A549 (cell line): ENCODE measurements at regions not wholly inside any gene's neighbourhood (a gene's known extent, or its start where the extent isn't known, plus 50 kb on each side); places are given as distances from the start of the nearest gene placed in this dataset.

ENCODE experiments used
- BHLHE40 ChIP-seq: IDR thresholded peaks from 2 replicates; pipeline ENCODE4 v1.6.1; 2012; ENCODE audit warnings: low read depth, low read length, inconsistent platforms
- KDM5A ChIP-seq: fragments of 200-600 bp; sonication (generic); IDR thresholded peaks from 2 replicates; pipeline ENCODE4 v1.6.1; 2016; ENCODE audit warnings: antibody characterized with exemption, mild to moderate bottlenecking
- MYC ChIP-seq: IDR thresholded peaks from 2 replicates; pipeline ENCODE4 v1.6.1; 2012; ENCODE audit warnings: mild to moderate bottlenecking, inconsistent platforms, low read length, improper control_type of control experiment, borderline replicate concordance
- POLR2A ChIP-seq: IDR thresholded peaks from 2 replicates; pipeline ENCODE4 v1.6.1; 2012; ENCODE audit warnings: mild to moderate bottlenecking, low read length
- RARB ChIP-seq: fragments of 250-450 bp; sonication (Bioruptor Pico); IDR thresholded peaks from 2 replicates; pipeline ENCODE4 v1.8.0; 2021; ENCODE audit warnings: mild to moderate bottlenecking, moderate library complexity
- TF ChIP-seq, protein P1 (sequence below): fragments of >200 bp; sonication (Bioruptor Twin); formaldehyde crosslinking; IDR thresholded peaks from 3 replicates; pipeline ENCODE4 v1.5.1; 2016
- TF ChIP-seq, protein P2 (sequence below): IDR thresholded peaks from 2 replicates; pipeline ENCODE4 v1.6.1; 2012

DNA sequence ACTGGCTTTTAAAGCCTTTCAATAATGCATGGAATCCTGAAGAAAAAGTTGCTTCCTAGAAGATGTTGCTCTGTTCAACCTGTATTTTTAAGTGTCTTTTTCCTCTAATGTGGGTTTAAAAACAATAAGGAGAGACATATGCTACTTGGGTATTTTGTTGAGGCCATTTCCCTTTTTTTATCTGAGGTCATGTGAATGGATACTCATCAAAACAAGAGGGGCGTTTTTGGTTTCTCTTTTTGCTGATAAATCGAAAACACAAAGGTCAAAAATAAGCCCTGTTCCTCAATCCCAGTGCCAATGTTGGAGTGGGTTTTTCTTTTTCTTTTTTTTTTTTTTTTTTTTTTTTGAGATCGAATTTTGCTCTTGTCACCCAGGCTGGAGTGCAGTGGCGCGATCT lies 468.0 kb upstream of the RBFOX1 start:
- TF ChIP-seq BHLHE40 (no peak), POLR2A (no peak), MYC (no peak), KDM5A (no peak), RARB (CRISPR knock-in tag) (no peak)
- TF ChIP-seq, protein P1, sequence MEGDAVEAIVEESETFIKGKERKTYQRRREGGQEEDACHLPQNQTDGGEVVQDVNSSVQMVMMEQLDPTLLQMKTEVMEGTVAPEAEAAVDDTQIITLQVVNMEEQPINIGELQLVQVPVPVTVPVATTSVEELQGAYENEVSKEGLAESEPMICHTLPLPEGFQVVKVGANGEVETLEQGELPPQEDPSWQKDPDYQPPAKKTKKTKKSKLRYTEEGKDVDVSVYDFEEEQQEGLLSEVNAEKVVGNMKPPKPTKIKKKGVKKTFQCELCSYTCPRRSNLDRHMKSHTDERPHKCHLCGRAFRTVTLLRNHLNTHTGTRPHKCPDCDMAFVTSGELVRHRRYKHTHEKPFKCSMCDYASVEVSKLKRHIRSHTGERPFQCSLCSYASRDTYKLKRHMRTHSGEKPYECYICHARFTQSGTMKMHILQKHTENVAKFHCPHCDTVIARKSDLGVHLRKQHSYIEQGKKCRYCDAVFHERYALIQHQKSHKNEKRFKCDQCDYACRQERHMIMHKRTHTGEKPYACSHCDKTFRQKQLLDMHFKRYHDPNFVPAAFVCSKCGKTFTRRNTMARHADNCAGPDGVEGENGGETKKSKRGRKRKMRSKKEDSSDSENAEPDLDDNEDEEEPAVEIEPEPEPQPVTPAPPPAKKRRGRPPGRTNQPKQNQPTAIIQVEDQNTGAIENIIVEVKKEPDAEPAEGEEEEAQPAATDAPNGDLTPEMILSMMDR, result no peak
- TF ChIP-seq, protein P2, sequence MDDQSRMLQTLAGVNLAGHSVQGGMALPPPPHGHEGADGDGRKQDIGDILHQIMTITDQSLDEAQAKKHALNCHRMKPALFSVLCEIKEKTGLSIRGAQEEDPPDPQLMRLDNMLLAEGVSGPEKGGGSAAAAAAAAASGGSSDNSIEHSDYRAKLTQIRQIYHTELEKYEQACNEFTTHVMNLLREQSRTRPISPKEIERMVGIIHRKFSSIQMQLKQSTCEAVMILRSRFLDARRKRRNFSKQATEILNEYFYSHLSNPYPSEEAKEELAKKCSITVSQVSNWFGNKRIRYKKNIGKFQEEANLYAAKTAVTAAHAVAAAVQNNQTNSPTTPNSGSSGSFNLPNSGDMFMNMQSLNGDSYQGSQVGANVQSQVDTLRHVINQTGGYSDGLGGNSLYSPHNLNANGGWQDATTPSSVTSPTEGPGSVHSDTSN, result no peak
